ENCODE measurements at regions not wholly inside any gene's neighbourhood (a gene's known extent, or its start where the extent isn't known, plus 50 kb on each side); places are given as distances from the start of the nearest gene placed in this dataset.
"Not testable (repeated sequence)": the region's sequence is repeated elsewhere in the genome, so short reads cannot be mapped to it uniquely, and the experiment has no call there.

GRCh38 chrX:76509775-76510174 is 82.3 kb downstream of the MAGEE1 start:
- no peak for DNase-seq

- no peak for DNase-seq
Observed at GRCh38 chrX:76517544-76517943, 90.0 kb downstream of the MAGEE1 start.

- no peak for DNase-seq
Observed at GRCh38 chrX:76520273-76521054, 93.0 kb downstream of the MAGEE1 start.

- DNase-seq, result not testable (repeated sequence)
Observed at GRCh38 chrX:76535675-76536074, 108.2 kb downstream of the MAGEE1 start.

- DNase-seq, result no peak
Observed at GRCh38 chrX:76538860-76539259, 111.3 kb downstream of the MAGEE1 start.

GRCh38 chrX:76543381-76543780 is 115.9 kb downstream of the MAGEE1 start:
- DNase-seq, result not testable (repeated sequence)

- DNase-seq, result no peak
Observed at GRCh38 chrX:76550016-76550415, 122.5 kb downstream of the MAGEE1 start.

GRCh38 chrX:76555269-76555668 is 127.8 kb downstream of the MAGEE1 start:
- DNase-seq, result no peak

GRCh38 chrX:76555816-76556215 is 128.3 kb downstream of the MAGEE1 start:
- DNase-seq, result peak in 1 of 2 donors; percentile 3

- not testable (repeated sequence) for DNase-seq
Observed at GRCh38 chrX:76564842-76565241, 137.3 kb downstream of the MAGEE1 start.

GRCh38 chrX:76605390-76605789 is 177.9 kb downstream of the MAGEE1 start:
- no peak for DNase-seq

- no peak for DNase-seq
Observed at GRCh38 chrX:76617020-76617419, 189.5 kb downstream of the MAGEE1 start.

- no peak for DNase-seq
Observed at GRCh38 chrX:76643590-76643989, 216.1 kb downstream of the MAGEE1 start.

- DNase-seq, result not testable (repeated sequence)
Observed at GRCh38 chrX:76651369-76651768, 223.9 kb downstream of the MAGEE1 start.

- DNase-seq, result no peak
Observed at GRCh38 chrX:76657499-76657898, 230.0 kb downstream of the MAGEE1 start.

All from CD4-positive, alpha-beta T cell treated with Interleukin-4 for 1 hour (primary cell).